Chondrocyte (in vitro differentiated cells): ENCODE measurements at regions not wholly inside any gene's neighbourhood (a gene's known extent, or its start where the extent isn't known, plus 50 kb on each side); places are given as distances from the start of the nearest gene placed in this dataset.

ENCODE experiments used
- DNase-seq: peaks from one replicate; pipeline ENCODE4 v3.0.0; 2021; ENCODE audit warnings: mixed read lengths, low spot score
- H3K27ac Mint-ChIP-seq: one replicate; pipeline ENCODE4 v1.8.0; 2021; ENCODE audit warnings: mild to moderate bottlenecking, moderate library complexity, mixed read lengths; ENCODE audit not compliant: unreplicated experiment
- H3K27me3 Mint-ChIP-seq: 2 replicates; pipeline ENCODE4 v1.8.0; 2021; ENCODE audit warnings: low read depth, mixed read lengths
- H3K36me3 Mint-ChIP-seq: 2 replicates; pipeline ENCODE4 v1.8.0; 2021; ENCODE audit warnings: low read depth, mixed read lengths
- H3K4me1 Mint-ChIP-seq: 2 replicates; pipeline ENCODE4 v1.8.0; 2021; ENCODE audit warnings: low read depth, mild to moderate bottlenecking, mixed read lengths
- H3K4me3 Mint-ChIP-seq: one replicate; pipeline ENCODE4 v1.8.0; 2021; ENCODE audit warnings: mild to moderate bottlenecking, moderate library complexity, mixed read lengths; ENCODE audit not compliant: unreplicated experiment
- H3K9me3 Mint-ChIP-seq: 2 replicates; pipeline ENCODE4 v1.8.0; 2021; ENCODE audit warnings: low read depth, mixed read lengths
- CTCF ChIP-seq: fragments of 200-600 bp; sonication (generic); IDR thresholded peaks from 2 replicates; pipeline ENCODE4 v1.5.0; 2021; ENCODE audit warnings: antibody characterized with exemption, mild to moderate bottlenecking, moderate library complexity

- H3K4me1 Mint-ChIP-seq = no peaks in the 10 kb centered on the region
- no peak for DNase-seq
- H3K4me3 Mint-ChIP-seq = no peak overlapping the region
- H3K9me3 Mint-ChIP-seq = no peaks in the 10 kb centered on the region
- H3K27ac Mint-ChIP-seq = no peak overlapping the region
- no peaks in the 10 kb centered on the region for H3K36me3 Mint-ChIP-seq
- TF ChIP-seq CTCF = no peak
- peaks cover 29% of the 10 kb centered on the region for H3K27me3 Mint-ChIP-seq
Observed at GRCh38 chr2:176747506-176747905, 465.1 kb upstream of the HNRNPA3 start.

- Mint-ChIP-seq H3K4me1 (no peaks in the 10 kb centered on the region), H3K9me3 (no peaks in the 10 kb centered on the region), H3K27me3 (peaks cover 26% of the 10 kb centered on the region), H3K36me3 (no peaks in the 10 kb centered on the region), H3K27ac (no peak overlapping the region), H3K4me3 (no peak overlapping the region)
- DNase-seq = no peak
- no peak for TF ChIP-seq CTCF
Observed at GRCh38 chr2:176747928-176748327, 464.7 kb upstream of the HNRNPA3 start.

GRCh38 chr2:176748662-176749061 is 463.9 kb upstream of the HNRNPA3 start:
- no peak for DNase-seq
- H3K4me3 Mint-ChIP-seq = no peak overlapping the region
- H3K36me3 Mint-ChIP-seq = no peaks in the 10 kb centered on the region
- H3K9me3 Mint-ChIP-seq = no peaks in the 10 kb centered on the region
- no peak for TF ChIP-seq CTCF
- H3K27me3 Mint-ChIP-seq = peaks cover 26% of the 10 kb centered on the region
- H3K4me1 Mint-ChIP-seq = no peaks in the 10 kb centered on the region
- H3K27ac Mint-ChIP-seq = no peak overlapping the region

DNA sequence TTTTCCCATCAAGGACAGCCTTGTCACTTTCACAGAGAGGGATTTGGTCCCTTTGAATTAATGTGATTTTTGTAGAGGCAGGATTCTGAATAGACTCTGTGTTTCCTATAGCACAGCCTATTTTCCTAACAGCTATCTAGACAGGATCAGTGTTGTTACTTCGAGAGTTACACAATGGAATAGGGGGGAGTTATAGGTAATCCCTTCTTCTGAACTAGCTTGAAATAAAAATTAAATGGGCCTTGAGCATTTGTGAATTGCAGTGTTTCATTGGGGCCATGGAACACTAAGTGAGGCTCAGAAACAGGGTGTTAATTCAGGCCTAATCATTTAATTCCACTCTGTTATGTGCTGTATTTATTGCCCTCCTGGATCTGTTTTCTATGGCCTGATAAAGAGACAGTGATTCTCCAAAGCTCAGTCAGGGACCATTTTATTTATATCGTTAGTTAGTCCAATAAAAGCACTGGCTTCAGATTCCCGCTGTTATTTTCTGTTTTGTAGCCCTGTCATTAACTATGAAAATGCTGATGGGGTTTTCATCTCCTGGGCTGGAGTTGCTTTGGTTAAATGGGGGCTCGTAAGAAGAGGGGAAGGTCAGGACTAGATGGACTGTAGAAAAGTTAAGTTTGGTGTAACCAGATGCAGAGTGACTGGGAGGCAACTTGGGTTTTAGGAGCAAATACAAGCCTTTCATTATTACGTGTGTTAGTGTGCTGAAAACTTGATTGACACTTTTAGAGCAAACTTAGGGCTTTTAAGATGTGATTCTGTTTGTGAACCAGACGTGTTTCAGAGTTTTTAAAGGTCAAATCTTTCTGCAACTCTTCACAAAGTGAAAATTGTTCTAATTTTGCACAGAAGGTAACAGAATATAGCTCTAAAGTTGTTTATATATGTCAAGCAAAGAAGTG is 461.0 kb upstream of the HNRNPA3 start:
- Mint-ChIP-seq H3K27ac (no peak overlapping the region), H3K36me3 (no peaks in the 10 kb centered on the region), H3K9me3 (no peaks in the 10 kb centered on the region), H3K4me3 (no peak overlapping the region), H3K4me1 (no peaks in the 10 kb centered on the region), H3K27me3 (peaks cover 18% of the 10 kb centered on the region)
- DNase-seq = no peak
- no peak for TF ChIP-seq CTCF

DNA sequence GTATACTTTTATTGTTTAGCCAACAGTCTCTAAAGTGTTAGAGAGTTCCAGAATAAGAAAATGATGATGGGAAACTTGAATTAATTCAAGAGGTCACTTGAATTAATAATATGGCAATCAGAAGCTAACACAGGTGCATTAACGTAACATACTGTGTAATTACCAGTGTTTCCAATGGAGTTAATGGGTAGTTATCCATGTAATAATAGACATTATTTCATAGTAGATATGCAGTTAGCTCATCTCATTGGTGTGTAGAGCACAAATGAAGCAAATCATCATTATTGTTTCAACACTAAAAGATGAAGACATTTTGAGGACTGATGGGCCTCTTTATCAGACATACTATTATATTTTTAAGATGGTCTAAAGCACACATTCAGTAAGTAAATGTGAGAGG is 460.3 kb upstream of the HNRNPA3 start:
- Mint-ChIP-seq H3K4me1 (no peaks in the 10 kb centered on the region), H3K27ac (no peak overlapping the region), H3K9me3 (no peaks in the 10 kb centered on the region), H3K36me3 (no peaks in the 10 kb centered on the region), H3K27me3 (peaks cover 15% of the 10 kb centered on the region), H3K4me3 (no peak overlapping the region)
- no peak for DNase-seq
- TF ChIP-seq CTCF = no peak
